Neural progenitor cell (in vitro differentiated cells): ENCODE measurements at regions not wholly inside any gene's neighbourhood (a gene's known extent, or its start where the extent isn't known, plus 50 kb on each side); places are given as distances from the start of the nearest gene placed in this dataset.

Source experiments
- DNase-seq: peaks from one replicate; pipeline ENCODE4 v3.0.0-alpha.2; 2016; ENCODE audit warnings: low spot score
- H2AFZ ChIP-seq: fragments of 200-600 bp; sonication (generic); replicated peaks from 2 replicates; pipeline ENCODE4 v1.6.1; 2016; ENCODE audit warnings: antibody characterized with exemption
- H3F3A ChIP-seq: fragments of 200-600 bp; sonication (generic); 2 replicates; pipeline ENCODE4 v1.6.1; 2016; ENCODE audit warnings: antibody characterized with exemption, low read depth
- H3K27ac ChIP-seq: fragments of 200-600 bp; sonication (generic); 2 replicates; pipeline ENCODE4 v1.5.1; 2016; ENCODE audit warnings: mild to moderate bottlenecking
- H3K27me3 ChIP-seq: fragments of 200-600 bp; sonication (generic); 2 replicates; pipeline ENCODE4 v1.6.1; 2016; ENCODE audit warnings: mild to moderate bottlenecking, moderate library complexity
- H3K36me3 ChIP-seq: fragments of 200-600 bp; sonication (generic); 2 replicates; pipeline ENCODE4 v1.5.1; 2016
- H3K4me1 ChIP-seq: fragments of 200-600 bp; sonication (generic); 2 replicates; pipeline ENCODE4 v1.6.1; 2016; ENCODE audit warnings: mixed run types
- H3K4me2 ChIP-seq: fragments of 200-600 bp; sonication (generic); 2 replicates; pipeline ENCODE4 v1.6.1; 2016
- H3K4me3 ChIP-seq: fragments of 200-600 bp; sonication (generic); 2 replicates; pipeline ENCODE4 v1.5.1; 2016
- H3K79me2 ChIP-seq: fragments of 200-600 bp; sonication (generic); 2 replicates; pipeline ENCODE4 v1.6.1; 2016; ENCODE audit warnings: low read depth
- H3K9ac ChIP-seq: fragments of 200-600 bp; sonication (generic); 2 replicates; pipeline ENCODE4 v1.6.1; 2016
- H3K9me3 ChIP-seq: fragments of 200-600 bp; sonication (generic); 2 replicates; pipeline ENCODE4 v1.5.1; 2016; ENCODE audit warnings: low read depth
- H4K20me1 ChIP-seq: fragments of 200-600 bp; sonication (generic); 2 replicates; pipeline ENCODE4 v1.6.1; 2016; ENCODE audit warnings: low read depth
- H3K27ac Mint-ChIP-seq: 3 replicates; pipeline ENCODE4 v1.8.0; 2021; ENCODE audit warnings: mixed read lengths
- H3K27me3 Mint-ChIP-seq: 2 replicates; pipeline ENCODE4 v1.8.0; 2022; ENCODE audit warnings: low read depth, mild to moderate bottlenecking, inconsistent platforms, moderate library complexity, mixed read lengths; ENCODE audit not compliant: insufficient read depth
- H3K36me3 Mint-ChIP-seq: 3 replicates; pipeline ENCODE4 v1.8.0; 2021; ENCODE audit warnings: mixed read lengths
- H3K4me1 Mint-ChIP-seq: 3 replicates; pipeline ENCODE4 v1.8.0; 2021; ENCODE audit warnings: mixed read lengths
- H3K4me3 Mint-ChIP-seq: 3 replicates; pipeline ENCODE4 v1.8.0; 2021; ENCODE audit warnings: mild to moderate bottlenecking, moderate library complexity, mixed read lengths
- H3K9me3 Mint-ChIP-seq: 3 replicates; pipeline ENCODE4 v1.8.0; 2020; ENCODE audit warnings: mixed read lengths
- CTCF ChIP-seq: fragments of 200-600 bp; sonication (generic); IDR thresholded peaks from 2 replicates; pipeline ENCODE4 v1.5.1; 2017; ENCODE audit warnings: antibody characterized with exemption, mild to moderate bottlenecking
- EZH2 ChIP-seq: fragments of 200-600 bp; sonication (generic); IDR thresholded peaks from 2 replicates; pipeline ENCODE4 v1.6.1; 2017; ENCODE audit warnings: antibody characterized with exemption, mild to moderate bottlenecking, moderate library complexity
- EZH2phosphoT487 ChIP-seq: fragments of 200-600 bp; sonication (generic); IDR thresholded peaks from 2 replicates; pipeline ENCODE4 v1.6.1; 2017; ENCODE audit warnings: antibody characterized with exemption

DNA sequence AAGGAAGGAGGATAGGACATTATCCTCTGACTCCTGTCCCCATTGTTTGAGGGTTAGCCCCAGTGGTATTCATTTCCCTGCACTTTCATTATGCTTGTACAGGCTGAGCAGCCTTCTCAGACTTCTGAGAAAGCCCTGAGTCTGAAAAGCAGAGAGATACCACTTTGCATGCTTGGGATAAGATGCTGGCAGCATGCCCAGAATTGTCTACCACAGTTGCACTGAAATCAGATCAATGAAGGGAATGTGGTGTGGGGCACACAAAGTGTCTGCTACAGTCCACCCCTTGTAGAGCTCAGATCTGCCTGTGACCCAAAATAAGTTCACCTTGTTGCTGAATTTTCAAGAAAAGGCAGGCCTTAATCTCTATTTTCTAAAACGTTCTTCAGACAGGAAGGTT lies 160.6 kb downstream of the CCT6B start:
- Histone ChIP-seq H3K4me3 (no peak overlapping the region), H3K9me3 (no peaks in the 10 kb centered on the region), H4K20me1 (peaks cover 27% of the 10 kb centered on the region), H3K27me3 (peaks cover 89% of the 10 kb centered on the region), H3F3A (peaks cover 15% of the 10 kb centered on the region), H3K4me2 (no peak overlapping the region), H3K79me2 (no peaks in the 10 kb centered on the region), H3K4me1 (peaks cover 15% of the 10 kb centered on the region), H3K27ac (no peak overlapping the region), H3K36me3 (no peaks in the 10 kb centered on the region), H3K9ac (no peak overlapping the region), H2AFZ (no peak overlapping the region)
- Mint-ChIP-seq H3K9me3 (no peaks in the 10 kb centered on the region), H3K4me3 (no peak overlapping the region), H3K4me1 (no peaks in the 10 kb centered on the region), H3K27ac (no peak overlapping the region), H3K36me3 (no peaks in the 10 kb centered on the region), H3K27me3 (peaks cover 23% of the 10 kb centered on the region)
- no peak for TF ChIP-seq EZH2
- TF ChIP-seq CTCF: no peak
- TF ChIP-seq EZH2phosphoT487: no peak
- no peak for DNase-seq

- peaks cover 90% of the 10 kb centered on the region for H3K27me3 ChIP-seq
- no peak overlapping the region for H3K4me2 ChIP-seq
- no peak for DNase-seq
- peaks cover 15% of the 10 kb centered on the region for H3K4me1 ChIP-seq
- TF ChIP-seq CTCF (no peak), EZH2 (no peak), EZH2phosphoT487 (no peak)
- no peaks in the 10 kb centered on the region for H3K36me3 ChIP-seq
- no peak overlapping the region for H3K9ac ChIP-seq
- H3K79me2 ChIP-seq: no peaks in the 10 kb centered on the region
- H4K20me1 ChIP-seq: peaks cover 27% of the 10 kb centered on the region
- H3K4me3 ChIP-seq: no peak overlapping the region
- no peak overlapping the region for H3K27ac ChIP-seq
- Mint-ChIP-seq H3K27ac (no peak overlapping the region), H3K4me1 (no peaks in the 10 kb centered on the region), H3K27me3 (peaks cover 23% of the 10 kb centered on the region), H3K9me3 (no peaks in the 10 kb centered on the region), H3K36me3 (no peaks in the 10 kb centered on the region), H3K4me3 (no peak overlapping the region)
- no peak overlapping the region for H2AFZ ChIP-seq
- H3F3A ChIP-seq: peaks cover 15% of the 10 kb centered on the region
- no peaks in the 10 kb centered on the region for H3K9me3 ChIP-seq
These were observed 161.5 kb downstream of the CCT6B start for GRCh38 chr17:34799751-34800150.

DNA sequence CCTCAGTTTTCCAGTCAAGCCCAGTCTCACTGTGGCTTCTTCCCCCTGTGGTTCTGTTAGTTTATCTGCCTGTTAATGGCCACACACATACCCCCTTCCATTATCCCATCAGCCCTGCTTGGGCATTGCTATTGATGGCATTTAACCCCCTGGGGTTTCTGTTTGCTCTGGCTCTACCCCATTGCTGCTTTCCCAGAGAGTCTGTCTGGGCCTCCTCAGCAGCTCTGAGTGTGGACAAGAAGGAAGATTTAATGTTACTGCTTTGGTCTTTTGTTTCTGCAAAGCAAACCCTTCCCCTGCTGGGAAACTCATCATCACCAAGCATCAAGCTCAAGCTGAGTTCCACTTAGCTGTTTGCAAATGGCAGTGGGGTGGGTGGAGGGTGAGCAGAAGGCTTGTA lies 162.7 kb downstream of the CCT6B start:
- Histone ChIP-seq H3K9ac (no peak overlapping the region), H3F3A (peaks cover 15% of the 10 kb centered on the region), H3K36me3 (no peaks in the 10 kb centered on the region), H2AFZ (no peak overlapping the region), H3K9me3 (no peaks in the 10 kb centered on the region), H3K79me2 (no peaks in the 10 kb centered on the region), H3K4me3 (no peak overlapping the region), H3K27ac (no peak overlapping the region), H4K20me1 (peaks cover 27% of the 10 kb centered on the region), H3K4me1 (peaks cover 15% of the 10 kb centered on the region), H3K4me2 (peak overlapping the region; percentile 54), H3K27me3 (peaks cover 92% of the 10 kb centered on the region)
- Mint-ChIP-seq H3K27me3 (peaks cover 27% of the 10 kb centered on the region), H3K36me3 (no peaks in the 10 kb centered on the region), H3K4me3 (no peak overlapping the region), H3K9me3 (no peaks in the 10 kb centered on the region), H3K4me1 (no peaks in the 10 kb centered on the region), H3K27ac (no peak overlapping the region)
- TF ChIP-seq EZH2 (no peak), CTCF (no peak), EZH2phosphoT487 (no peak)
- DNase-seq: peak; percentile 67

DNA sequence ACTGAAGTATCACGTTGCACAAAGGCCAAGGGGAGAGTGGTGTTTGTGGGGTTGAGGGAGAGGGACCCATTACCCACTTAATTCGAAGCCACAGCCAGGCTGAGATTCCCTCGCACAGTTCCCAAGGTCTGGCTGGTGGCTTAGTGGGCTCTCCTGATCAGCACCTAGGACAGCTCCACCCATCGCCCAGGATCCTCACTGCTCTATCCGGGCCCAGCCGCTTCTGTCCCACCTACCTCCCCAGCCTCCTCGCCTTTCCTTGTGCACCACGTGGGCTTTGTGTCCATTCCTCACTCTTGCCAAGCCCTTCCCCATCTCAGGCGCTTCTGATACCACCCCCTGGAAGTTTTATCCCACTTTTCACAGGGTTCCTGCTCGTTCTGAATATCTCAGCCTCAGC lies 163.5 kb downstream of the CCT6B start:
- H3K36me3 Mint-ChIP-seq: no peaks in the 10 kb centered on the region
- no peaks in the 10 kb centered on the region for H3K79me2 ChIP-seq
- H3K4me3 Mint-ChIP-seq: no peak overlapping the region
- H4K20me1 ChIP-seq: peaks cover 27% of the 10 kb centered on the region
- peak; percentile 92 for DNase-seq
- peaks cover 23% of the 10 kb centered on the region for H3K27me3 Mint-ChIP-seq
- H3K4me2 ChIP-seq: no peak overlapping the region
- H2AFZ ChIP-seq: no peak overlapping the region
- no peaks in the 10 kb centered on the region for H3K4me1 Mint-ChIP-seq
- H3K9ac ChIP-seq: no peak overlapping the region
- TF ChIP-seq EZH2: no peak
- TF ChIP-seq EZH2phosphoT487: no peak
- TF ChIP-seq CTCF: no peak
- H3K27ac ChIP-seq: no peak overlapping the region
- H3K27ac Mint-ChIP-seq: no peak overlapping the region
- H3F3A ChIP-seq: peaks cover 15% of the 10 kb centered on the region
- H3K27me3 ChIP-seq: peaks cover 91% of the 10 kb centered on the region
- peaks cover 15% of the 10 kb centered on the region for H3K4me1 ChIP-seq
- H3K36me3 ChIP-seq: no peaks in the 10 kb centered on the region
- H3K4me3 ChIP-seq: no peak overlapping the region
- H3K9me3 Mint-ChIP-seq: no peaks in the 10 kb centered on the region
- no peaks in the 10 kb centered on the region for H3K9me3 ChIP-seq
